ENCODE measurements at regions not wholly inside any gene's neighbourhood (a gene's known extent, or its start where the extent isn't known, plus 50 kb on each side); places are given as distances from the start of the nearest gene placed in this dataset.

DNA sequence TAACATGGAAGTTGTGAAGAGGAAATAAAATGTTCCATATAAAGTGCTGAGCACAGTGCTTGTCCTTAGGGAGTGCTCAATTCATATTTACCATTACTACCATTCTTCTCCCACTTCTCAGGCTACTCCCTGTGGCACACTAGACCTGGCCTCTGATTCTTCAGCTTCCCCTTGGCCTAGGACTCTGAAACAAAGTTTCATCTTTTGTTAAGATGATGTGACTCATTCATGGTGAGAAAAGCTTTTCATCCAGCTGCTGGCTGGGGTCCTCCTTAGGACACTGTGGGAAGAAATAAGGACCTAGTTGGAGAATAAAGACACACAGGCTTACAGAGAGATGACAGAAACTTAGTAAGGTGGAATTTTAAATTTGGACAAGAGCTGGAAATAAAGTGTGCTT lies 314.8 kb downstream of the CDC5L start:
- TF ChIP-seq, protein P1, sequence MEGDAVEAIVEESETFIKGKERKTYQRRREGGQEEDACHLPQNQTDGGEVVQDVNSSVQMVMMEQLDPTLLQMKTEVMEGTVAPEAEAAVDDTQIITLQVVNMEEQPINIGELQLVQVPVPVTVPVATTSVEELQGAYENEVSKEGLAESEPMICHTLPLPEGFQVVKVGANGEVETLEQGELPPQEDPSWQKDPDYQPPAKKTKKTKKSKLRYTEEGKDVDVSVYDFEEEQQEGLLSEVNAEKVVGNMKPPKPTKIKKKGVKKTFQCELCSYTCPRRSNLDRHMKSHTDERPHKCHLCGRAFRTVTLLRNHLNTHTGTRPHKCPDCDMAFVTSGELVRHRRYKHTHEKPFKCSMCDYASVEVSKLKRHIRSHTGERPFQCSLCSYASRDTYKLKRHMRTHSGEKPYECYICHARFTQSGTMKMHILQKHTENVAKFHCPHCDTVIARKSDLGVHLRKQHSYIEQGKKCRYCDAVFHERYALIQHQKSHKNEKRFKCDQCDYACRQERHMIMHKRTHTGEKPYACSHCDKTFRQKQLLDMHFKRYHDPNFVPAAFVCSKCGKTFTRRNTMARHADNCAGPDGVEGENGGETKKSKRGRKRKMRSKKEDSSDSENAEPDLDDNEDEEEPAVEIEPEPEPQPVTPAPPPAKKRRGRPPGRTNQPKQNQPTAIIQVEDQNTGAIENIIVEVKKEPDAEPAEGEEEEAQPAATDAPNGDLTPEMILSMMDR (IDR thresholded peaks at IDR 0.05; ENCODE audit: insufficient read depth, low read length, missing control alignments), result no peak
- ChIA-PET CTCF (interaction anchor here (1.2 kb wide), 3 partner anchors 12 to 45 kb away, joined by 3 read pairs; no protein-coding TSS in a partner anchor), POLR2A (no interaction called here)
- no peak for DNase-seq (ENCODE audit: low read depth, low spot score)
- no peak overlapping the region for H3K4me3 ChIP-seq (ENCODE audit: low read depth, low read length)

DNA sequence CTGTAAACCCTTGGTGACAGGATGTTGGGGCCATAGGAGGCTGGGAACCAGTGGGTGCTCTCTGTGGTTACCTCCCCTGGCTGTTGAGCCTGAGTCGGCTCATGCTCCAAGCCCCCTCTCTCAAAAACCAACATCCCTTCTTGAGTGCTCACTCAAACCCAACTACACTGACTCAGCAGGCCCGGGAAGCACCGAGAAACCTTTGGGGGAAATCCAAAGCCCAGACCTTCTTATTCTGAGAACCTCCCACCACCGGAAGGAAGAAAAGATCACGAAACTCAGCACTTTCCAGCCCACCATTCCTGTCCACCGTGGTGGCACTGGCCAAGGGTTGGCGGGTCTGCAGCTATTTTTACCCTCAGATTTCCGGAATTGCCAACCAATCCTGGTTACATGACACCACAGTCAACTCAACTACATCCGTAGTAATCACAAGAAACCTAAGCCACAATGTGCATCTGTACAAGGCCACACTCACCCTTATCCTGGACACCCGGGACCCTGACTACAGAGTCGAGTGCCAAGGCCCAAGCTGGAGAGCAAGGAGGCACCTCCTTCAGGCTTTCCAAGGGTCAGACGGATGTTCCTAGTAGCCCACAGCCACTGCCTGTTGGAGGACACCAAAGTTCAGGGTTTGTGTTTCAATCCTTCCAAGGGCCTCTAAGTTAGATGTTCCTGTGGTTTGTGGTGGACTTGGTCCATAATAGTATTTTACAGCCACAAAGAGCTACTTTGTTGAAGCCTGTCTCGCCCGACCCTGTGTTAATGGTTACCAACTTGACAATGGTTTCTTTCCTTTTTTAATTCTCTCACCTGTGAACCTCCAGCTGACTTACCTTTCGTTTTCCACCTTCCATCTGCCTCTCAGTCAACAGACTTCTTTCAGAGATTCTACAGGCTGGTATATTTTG lies 317.0 kb downstream of the CDC5L start:
- POLR2A ChIA-PET, result no interaction called here

DNA sequence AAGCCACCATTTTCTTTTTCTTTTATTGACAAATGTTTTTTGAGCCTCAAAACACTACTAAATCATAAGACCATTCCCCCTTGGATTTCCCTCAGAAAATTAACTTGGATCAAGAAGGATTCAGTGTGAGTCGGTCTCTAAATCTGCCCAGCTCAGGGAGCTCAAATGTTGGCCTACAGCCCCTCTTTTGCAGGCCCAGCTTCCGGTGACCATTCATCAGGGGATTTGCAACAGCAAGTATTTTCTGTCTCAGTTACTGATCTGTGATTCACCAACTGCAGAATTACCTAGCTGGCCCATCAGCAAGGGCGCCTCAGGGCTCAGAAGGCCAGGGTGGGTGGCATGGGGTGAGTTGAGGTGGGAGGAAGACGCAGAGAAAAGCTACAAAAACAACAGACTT lies 318.1 kb downstream of the CDC5L start:
- TF ChIP-seq, protein P1 (IDR thresholded peaks at IDR 0.05; ENCODE audit: insufficient read depth, low read length, missing control alignments), result no peak
- POLR2A ChIA-PET, result no interaction called here
- CTCF ChIA-PET, result interaction anchor here (0.6 to 0.9 kb wide), 2 partner anchors 17 to 112 kb away, joined by 3 to 4 read pairs; no protein-coding TSS in a partner anchor
- H3K4me3 ChIP-seq (ENCODE audit: low read depth, low read length), result no peak overlapping the region
- DNase-seq (ENCODE audit: low read depth, low spot score), result no peak

More for the DNA sequence above, 317.0 kb downstream of the CDC5L start:
- no peak for DNase-seq (ENCODE audit: low read depth, low spot score)
- CTCF ChIA-PET, result no interaction called here
- TF ChIP-seq, protein P1 (IDR thresholded peaks at IDR 0.05; ENCODE audit: insufficient read depth, low read length, missing control alignments), result no peak
- no peak overlapping the region for H3K4me3 ChIP-seq (ENCODE audit: low read depth, low read length)

DNA sequence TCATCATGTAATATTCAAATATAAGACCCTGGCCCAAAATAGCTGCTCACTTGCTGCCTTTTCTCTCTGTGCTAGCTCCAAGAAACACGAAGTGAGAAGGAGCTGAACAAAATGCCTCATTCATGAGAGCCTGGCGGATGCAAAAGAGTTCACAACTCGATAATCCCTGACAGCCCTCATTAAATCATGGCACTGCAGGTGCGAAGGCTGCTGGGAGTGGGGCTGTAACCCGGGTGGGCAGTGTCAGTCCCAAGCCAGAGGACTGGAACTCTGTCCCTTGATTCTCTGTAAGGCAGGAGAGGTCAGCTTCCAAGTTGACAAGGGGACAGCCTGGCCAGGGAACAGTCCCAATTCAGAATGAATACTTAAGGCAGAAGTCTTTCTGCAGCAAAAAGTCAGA lies 318.5 kb downstream of the CDC5L start:
- POLR2A ChIA-PET, result no interaction called here
- CTCF ChIA-PET, result interaction anchor here (0.9 kb wide), 1 partner anchor 17 kb away, joined by 3 read pairs; no protein-coding TSS in a partner anchor
- DNase-seq (ENCODE audit: low read depth, low spot score), result no peak
- H3K4me3 ChIP-seq (ENCODE audit: low read depth, low read length), result no peak overlapping the region
- TF ChIP-seq, protein P1 (IDR thresholded peaks at IDR 0.05; ENCODE audit: insufficient read depth, low read length, missing control alignments), result no peak

DNA sequence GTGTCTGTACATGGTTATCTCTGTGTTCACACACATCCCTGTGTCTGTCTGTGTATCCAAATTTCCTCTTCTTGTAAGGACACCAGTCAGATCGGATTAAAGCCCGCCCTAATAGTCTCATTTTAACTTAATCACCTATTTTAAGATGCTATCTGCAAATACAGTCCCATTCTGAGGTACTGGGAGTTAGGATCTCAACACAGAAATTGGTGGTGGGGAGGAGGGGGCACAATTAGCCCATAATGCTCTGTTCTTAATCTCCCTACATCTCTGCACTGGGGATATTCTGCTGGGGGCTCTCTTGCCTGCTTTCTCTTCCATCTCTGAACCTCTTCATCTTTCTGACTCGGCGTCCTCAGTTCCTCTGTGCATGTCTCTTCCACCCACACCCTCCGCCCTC lies 320.7 kb downstream of the CDC5L start:
- CTCF ChIA-PET, result no interaction called here
- H3K4me3 ChIP-seq (ENCODE audit: low read depth, low read length), result no peak overlapping the region
- POLR2A ChIA-PET, result no interaction called here
- TF ChIP-seq, protein P1 (IDR thresholded peaks at IDR 0.05; ENCODE audit: insufficient read depth, low read length, missing control alignments), result no peak
- no peak for DNase-seq (ENCODE audit: low read depth, low spot score)

DNA sequence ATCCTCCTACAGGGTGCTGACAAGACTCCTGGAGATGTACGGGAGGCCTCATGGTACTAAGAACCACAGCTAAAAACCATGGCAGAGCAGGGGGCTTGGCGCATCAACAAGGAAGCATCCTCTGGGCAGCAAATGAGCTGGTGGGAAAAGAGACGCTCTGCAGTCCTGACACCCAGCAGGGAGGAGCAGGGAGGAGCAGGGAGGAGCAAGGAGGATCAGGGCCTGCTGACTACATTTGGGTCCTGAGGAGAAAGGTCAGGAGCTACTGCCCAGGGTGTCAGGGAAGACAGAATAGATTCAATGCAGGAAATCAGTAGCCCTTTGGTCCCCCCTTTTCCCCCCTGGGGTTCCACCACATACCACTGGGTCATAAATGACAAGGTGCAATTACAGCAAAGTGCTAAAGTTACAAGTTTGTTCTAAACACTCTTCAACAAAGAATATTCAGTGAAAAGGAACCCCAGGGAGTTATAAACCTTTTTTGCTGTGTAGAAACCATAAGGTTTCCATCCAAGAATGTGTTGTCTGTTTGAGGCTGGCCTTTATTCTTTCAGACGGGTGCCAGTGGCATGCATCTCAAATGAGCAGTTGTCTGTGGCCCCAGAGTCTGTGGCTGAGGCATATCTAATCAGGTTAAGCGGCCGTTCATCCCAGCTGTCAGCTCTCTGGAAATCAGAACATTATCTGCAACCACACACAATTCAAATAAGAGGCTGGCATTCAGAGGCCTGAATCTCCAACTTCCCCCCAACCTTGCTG lies 325.0 kb downstream of the CDC5L start:
- no peak for DNase-seq (ENCODE audit: low read depth, low spot score)
- TF ChIP-seq, protein P1 (IDR thresholded peaks at IDR 0.05; ENCODE audit: insufficient read depth, low read length, missing control alignments), result no peak
- POLR2A ChIA-PET, result no interaction called here
- H3K4me3 ChIP-seq (ENCODE audit: low read depth, low read length), result no peak overlapping the region
- CTCF ChIA-PET, result interaction anchor here (1.5 kb wide), 1 partner anchor 18 kb away, joined by 4 read pairs; no protein-coding TSS in a partner anchor

Measured in AG04449 (cell line).